ENCODE measurements at regions not wholly inside any gene's neighbourhood (a gene's known extent, or its start where the extent isn't known, plus 50 kb on each side); places are given as distances from the start of the nearest gene placed in this dataset.

GRCh38 chr12:89212339-89212771 lies 139.9 kb downstream of the DUSP6 start:
- TF ChIP-seq, protein P1, sequence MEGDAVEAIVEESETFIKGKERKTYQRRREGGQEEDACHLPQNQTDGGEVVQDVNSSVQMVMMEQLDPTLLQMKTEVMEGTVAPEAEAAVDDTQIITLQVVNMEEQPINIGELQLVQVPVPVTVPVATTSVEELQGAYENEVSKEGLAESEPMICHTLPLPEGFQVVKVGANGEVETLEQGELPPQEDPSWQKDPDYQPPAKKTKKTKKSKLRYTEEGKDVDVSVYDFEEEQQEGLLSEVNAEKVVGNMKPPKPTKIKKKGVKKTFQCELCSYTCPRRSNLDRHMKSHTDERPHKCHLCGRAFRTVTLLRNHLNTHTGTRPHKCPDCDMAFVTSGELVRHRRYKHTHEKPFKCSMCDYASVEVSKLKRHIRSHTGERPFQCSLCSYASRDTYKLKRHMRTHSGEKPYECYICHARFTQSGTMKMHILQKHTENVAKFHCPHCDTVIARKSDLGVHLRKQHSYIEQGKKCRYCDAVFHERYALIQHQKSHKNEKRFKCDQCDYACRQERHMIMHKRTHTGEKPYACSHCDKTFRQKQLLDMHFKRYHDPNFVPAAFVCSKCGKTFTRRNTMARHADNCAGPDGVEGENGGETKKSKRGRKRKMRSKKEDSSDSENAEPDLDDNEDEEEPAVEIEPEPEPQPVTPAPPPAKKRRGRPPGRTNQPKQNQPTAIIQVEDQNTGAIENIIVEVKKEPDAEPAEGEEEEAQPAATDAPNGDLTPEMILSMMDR (IDR thresholded peaks at IDR 0.05): no peak
- no peak for TF ChIP-seq EZH2 (IDR thresholded peaks at IDR 0.05)
